OCI-LY1 (cell line): ENCODE measurements at regions not wholly inside any gene's neighbourhood (a gene's known extent, or its start where the extent isn't known, plus 50 kb on each side); places are given as distances from the start of the nearest gene placed in this dataset.

Source experiments
- H2AFZ ChIP-seq: fragments of 200-600 bp; sonication (generic), shearing (Covaris generic); 2 replicates; pipeline ENCODE4 v1.6.0; 2014; ENCODE audit warnings: antibody characterized with exemption, mild to moderate bottlenecking, low read length
- H3F3A ChIP-seq: fragments of 200-600 bp; sonication (generic), shearing (Covaris generic); 2 replicates; pipeline ENCODE4 v1.6.0; 2014; ENCODE audit warnings: mild to moderate bottlenecking, antibody characterized with exemption, low read length, moderate library complexity; ENCODE audit not compliant: insufficient read depth
- H3K27ac ChIP-seq: fragments of 200-600 bp; sonication (generic); 2 replicates; pipeline ENCODE4 v1.5.1; 2014; ENCODE audit warnings: low read length, mixed run types, mild to moderate bottlenecking, low read depth; ENCODE audit not compliant: poor library complexity, severe bottlenecking
- H3K27me3 ChIP-seq: fragments of 200-600 bp; sonication (generic); 2 replicates; pipeline ENCODE4 v1.6.0; 2014; ENCODE audit warnings: antibody characterized with exemption, mild to moderate bottlenecking, low read length, moderate library complexity; ENCODE audit not compliant: insufficient read depth
- H3K36me3 ChIP-seq: fragments of 200-600 bp; sonication (generic); 2 replicates; pipeline ENCODE4 v1.6.1; 2014; ENCODE audit warnings: mild to moderate bottlenecking, antibody characterized with exemption, low read length, moderate library complexity, mixed read lengths; ENCODE audit not compliant: insufficient read depth
- H3K4me1 ChIP-seq: fragments of 200-600 bp; sonication (generic); 2 replicates; pipeline ENCODE4 v1.5.1; 2014; ENCODE audit warnings: mild to moderate bottlenecking, low read length, moderate library complexity; ENCODE audit not compliant: insufficient read depth, severe bottlenecking
- H3K4me2 ChIP-seq: fragments of 200-600 bp; sonication (generic), shearing (Covaris generic); 2 replicates; pipeline ENCODE4 v1.6.1; 2014; ENCODE audit warnings: low read length
- H3K4me3 ChIP-seq: fragments of 200-600 bp; sonication (generic); 2 replicates; pipeline ENCODE4 v1.5.1; 2014; ENCODE audit warnings: low read length, low read depth, mild to moderate bottlenecking, mixed read lengths; ENCODE audit not compliant: poor library complexity, severe bottlenecking
- H3K79me2 ChIP-seq: fragments of 200-600 bp; shearing (Covaris generic); 2 replicates; pipeline ENCODE4 v1.6.1; 2016; ENCODE audit warnings: mixed run types, low read length, mixed read lengths; ENCODE audit not compliant: insufficient read depth
- H3K9ac ChIP-seq: fragments of 200-600 bp; sonication (generic), shearing (Covaris generic); 2 replicates; pipeline ENCODE4 v1.6.1; 2014; ENCODE audit warnings: mild to moderate bottlenecking, low read length, mixed read lengths
- H3K9me2 ChIP-seq: fragments of 200-600 bp; sonication (generic), shearing (Covaris generic); 2 replicates; pipeline ENCODE4 v1.6.1; 2014; ENCODE audit warnings: low read depth, mild to moderate bottlenecking, low read length, mixed read lengths
- H3K9me3 ChIP-seq: fragments of 200-600 bp; shearing (Covaris generic); 2 replicates; pipeline ENCODE4 v1.6.1; 2014; ENCODE audit warnings: low read length, mixed read lengths
- H4K20me1 ChIP-seq: fragments of 200-600 bp; sonication (generic), shearing (Covaris generic); 2 replicates; pipeline ENCODE4 v1.6.0; 2016; ENCODE audit warnings: mild to moderate bottlenecking, low read length; ENCODE audit not compliant: insufficient read depth
- CTCF ChIP-seq: fragments of 200-600 bp; sonication (generic), shearing (Covaris generic); IDR thresholded peaks from 2 replicates; pipeline ENCODE4 v1.5.1; 2017; ENCODE audit warnings: mild to moderate bottlenecking, antibody characterized with exemption, low read length, moderate library complexity, mixed read lengths
- EZH2 ChIP-seq: fragments of 200-600 bp; sonication (generic), shearing (Covaris generic); IDR thresholded peaks from 2 replicates; pipeline ENCODE4 v1.8.0; 2017; ENCODE audit warnings: borderline replicate concordance, mixed run types, mild to moderate bottlenecking, antibody characterized with exemption, low read length, moderate library complexity, mixed read lengths

- no peak overlapping the region for H2AFZ ChIP-seq
- peaks cover 5% of the 10 kb centered on the region for H3K4me1 ChIP-seq
- H3K4me2 ChIP-seq = no peak overlapping the region
- no peaks in the 10 kb centered on the region for H3K79me2 ChIP-seq
- H3K27ac ChIP-seq = no peak overlapping the region
- H3K9ac ChIP-seq = no peak overlapping the region
- TF ChIP-seq CTCF (no peak), EZH2 (no peak)
- H3K27me3 ChIP-seq = no peaks in the 10 kb centered on the region; the same call in 1 of the 2 replicates
- H4K20me1 ChIP-seq = no peaks in the 10 kb centered on the region
- H3K9me2 ChIP-seq = no peaks in the 10 kb centered on the region
- no peak overlapping the region for H3K4me3 ChIP-seq
- H3K36me3 ChIP-seq = no peaks in the 10 kb centered on the region
- H3F3A ChIP-seq = no peaks in the 10 kb centered on the region
- no peaks in the 10 kb centered on the region for H3K9me3 ChIP-seq
Observed at GRCh38 chr19:29324717-29325116, 111.8 kb upstream of the UQCRFS1 start.

- H3K27ac ChIP-seq = no peak overlapping the region
- no peaks in the 10 kb centered on the region for H3K9me2 ChIP-seq
- 0 out of 2 replicates have a peak overlapping the region, but pooled peaks have one; percentile 17 for H3K4me2 ChIP-seq
- no peak for TF ChIP-seq CTCF
- no peak for TF ChIP-seq EZH2
- no peaks in the 10 kb centered on the region for H3K79me2 ChIP-seq
- H3K9ac ChIP-seq = no peak overlapping the region
- no peaks in the 10 kb centered on the region; the same call in 1 of the 2 replicates for H3K27me3 ChIP-seq
- H3K4me3 ChIP-seq = no peak overlapping the region
- peak overlapping the region; percentile 70; the same call in 1 of the 2 replicates for H2AFZ ChIP-seq
- no peaks in the 10 kb centered on the region for H4K20me1 ChIP-seq
- H3K4me1 ChIP-seq = peaks cover 5% of the 10 kb centered on the region
- no peaks in the 10 kb centered on the region for H3F3A ChIP-seq
- H3K36me3 ChIP-seq = no peaks in the 10 kb centered on the region
- no peaks in the 10 kb centered on the region for H3K9me3 ChIP-seq
Observed at GRCh38 chr19:29325241-29325975, 112.5 kb upstream of the UQCRFS1 start.

GRCh38 chr19:29326351-29326750 lies 113.4 kb upstream of the UQCRFS1 start:
- Histone ChIP-seq H3K27ac (no peak overlapping the region), H3K36me3 (no peaks in the 10 kb centered on the region), H3K4me3 (no peak overlapping the region), H4K20me1 (no peaks in the 10 kb centered on the region), H3K9me3 (no peaks in the 10 kb centered on the region), H3F3A (no peaks in the 10 kb centered on the region), H3K9ac (no peak overlapping the region), H3K4me1 (peaks cover 5% of the 10 kb centered on the region), H2AFZ (no peak overlapping the region), H3K9me2 (no peaks in the 10 kb centered on the region), H3K79me2 (no peaks in the 10 kb centered on the region), H3K27me3 (no peaks in the 10 kb centered on the region; the same call in 1 of the 2 replicates), H3K4me2 (no peak overlapping the region)
- TF ChIP-seq CTCF (no peak), EZH2 (no peak)
